ENCODE measurements at regions not wholly inside any gene's neighbourhood (a gene's known extent, or its start where the extent isn't known, plus 50 kb on each side); places are given as distances from the start of the nearest gene placed in this dataset.
"Not testable (repeated sequence)": the region's sequence is repeated elsewhere in the genome, so short reads cannot be mapped to it uniquely, and the experiment has no call there.

DNA sequence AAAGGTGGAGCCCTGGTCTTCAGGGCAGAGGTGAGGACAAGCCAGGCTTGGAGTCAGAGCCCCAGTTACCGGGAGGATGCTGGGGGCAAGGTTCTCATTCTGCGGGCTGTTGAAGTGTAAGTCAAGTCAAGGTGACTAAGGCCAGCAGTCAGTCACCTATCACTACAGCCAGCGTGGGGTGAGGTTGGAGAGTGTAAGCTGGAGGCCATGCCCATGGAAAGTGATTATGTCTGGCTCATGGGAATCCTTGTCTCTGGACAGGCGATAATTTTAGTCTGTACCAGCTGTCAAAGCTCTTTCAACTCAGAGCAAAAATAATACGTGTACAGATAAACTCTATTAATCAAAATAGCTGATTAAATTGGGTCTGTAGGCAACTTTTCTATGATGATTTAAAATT lies 143.1 kb downstream of the NR2F2 start:
- H3K27me3 ChIP-seq (ENCODE audit: insufficient read depth, low read length): no peaks in the 10 kb centered on the region
- no peak overlapping the region for H3K9ac ChIP-seq (ENCODE audit: low read depth, low read length)
- no peak overlapping the region for H3K4me3 ChIP-seq (ENCODE audit: low read length)
- no peaks in the 10 kb centered on the region for H3K36me3 ChIP-seq (ENCODE audit: insufficient read depth, low read depth, low read length)
- H3K27ac ChIP-seq (ENCODE audit: low read length): no peak overlapping the region
- no peaks in the 10 kb centered on the region for H3K4me1 ChIP-seq (ENCODE audit: insufficient read depth, low read length)
- H3K9me3 ChIP-seq (ENCODE audit: insufficient read depth, low read depth, low read length): no peaks in the 10 kb centered on the region

DNA sequence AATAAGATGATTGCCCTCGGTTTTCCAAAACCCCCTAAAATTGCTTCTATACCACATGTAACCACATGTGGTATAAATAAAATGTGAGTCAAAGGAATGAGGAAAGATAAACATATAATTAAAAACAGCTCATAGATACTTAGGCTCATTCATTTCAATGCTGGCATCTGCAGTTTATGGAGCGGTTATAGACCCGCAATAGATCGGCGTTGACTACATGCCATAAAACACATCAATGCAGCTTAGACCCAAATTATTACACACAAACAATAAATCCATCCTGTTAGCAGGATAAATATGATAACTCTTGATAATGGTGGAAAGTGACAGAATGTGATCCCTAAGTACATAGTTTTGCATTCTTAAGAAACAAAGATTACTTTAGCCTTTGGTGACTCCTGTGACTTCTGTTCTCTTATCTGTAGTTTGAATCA lies 143.7 kb downstream of the NR2F2 start:
- Histone ChIP-seq H3K27ac (ENCODE audit: low read length) (no peak overlapping the region), H3K9me3 (ENCODE audit: insufficient read depth, low read depth, low read length) (no peaks in the 10 kb centered on the region), H3K4me3 (ENCODE audit: low read length) (no peak overlapping the region), H3K36me3 (ENCODE audit: insufficient read depth, low read depth, low read length) (no peaks in the 10 kb centered on the region), H3K9ac (ENCODE audit: low read depth, low read length) (no peak overlapping the region), H3K4me1 (ENCODE audit: insufficient read depth, low read length) (no peaks in the 10 kb centered on the region), H3K27me3 (ENCODE audit: insufficient read depth, low read length) (no peaks in the 10 kb centered on the region)

DNA sequence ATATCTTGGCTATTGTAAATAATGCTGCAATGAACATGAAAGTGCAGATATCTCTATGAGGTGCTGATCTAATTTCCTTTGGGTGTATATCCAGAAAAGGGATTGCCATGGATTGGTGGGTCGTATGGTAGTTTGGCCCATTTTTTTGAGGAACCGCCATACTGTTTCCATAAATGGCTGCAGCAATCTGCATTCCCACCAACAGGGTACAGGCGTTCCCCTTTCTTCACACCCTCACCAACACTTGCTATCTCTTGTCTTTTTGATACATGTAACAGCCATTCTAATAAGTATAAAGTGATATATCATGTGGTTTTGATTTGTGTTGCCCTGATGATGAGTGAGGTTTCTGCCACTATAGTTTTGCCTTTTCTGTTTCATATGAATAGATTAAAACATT lies 146.7 kb downstream of the NR2F2 start:
- Histone ChIP-seq H3K4me1 (ENCODE audit: insufficient read depth, low read length) (no peaks in the 10 kb centered on the region), H3K36me3 (ENCODE audit: insufficient read depth, low read depth, low read length) (no peaks in the 10 kb centered on the region), H3K9me3 (ENCODE audit: insufficient read depth, low read depth, low read length) (no peaks in the 10 kb centered on the region), H3K9ac (ENCODE audit: low read depth, low read length) (no peak overlapping the region), H3K4me3 (ENCODE audit: low read length) (no peak overlapping the region), H3K27me3 (ENCODE audit: insufficient read depth, low read length) (no peaks in the 10 kb centered on the region), H3K27ac (ENCODE audit: low read length) (no peak overlapping the region)

DNA sequence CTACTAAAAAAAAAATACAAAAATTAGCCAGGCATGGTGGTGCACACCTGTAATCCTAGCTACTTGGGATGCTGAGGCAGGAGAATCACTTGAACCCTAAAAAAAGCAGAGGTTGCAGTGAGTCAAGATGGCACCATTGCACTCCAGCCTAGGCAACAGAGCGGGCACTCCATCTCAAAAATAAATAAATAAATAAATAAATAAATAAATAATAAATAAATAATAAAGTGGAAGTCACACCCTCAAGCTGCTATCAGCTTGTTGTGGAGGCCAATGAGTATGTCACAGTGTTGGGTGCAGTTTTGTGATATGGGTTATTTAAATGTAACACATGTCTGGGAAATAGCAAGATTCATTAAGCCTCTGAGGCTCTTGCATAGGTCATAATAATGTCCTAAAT lies 153.9 kb downstream of the NR2F2 start:
- H3K9ac ChIP-seq (ENCODE audit: low read depth, low read length); H3K9me3 ChIP-seq (ENCODE audit: insufficient read depth, low read depth, low read length); H3K27me3 ChIP-seq (ENCODE audit: insufficient read depth, low read length); H3K27ac ChIP-seq (ENCODE audit: low read length); H3K36me3 ChIP-seq (ENCODE audit: insufficient read depth, low read depth, low read length); H3K4me1 ChIP-seq (ENCODE audit: insufficient read depth, low read length); H3K4me3 ChIP-seq (ENCODE audit: low read length): not testable (repeated sequence)

DNA sequence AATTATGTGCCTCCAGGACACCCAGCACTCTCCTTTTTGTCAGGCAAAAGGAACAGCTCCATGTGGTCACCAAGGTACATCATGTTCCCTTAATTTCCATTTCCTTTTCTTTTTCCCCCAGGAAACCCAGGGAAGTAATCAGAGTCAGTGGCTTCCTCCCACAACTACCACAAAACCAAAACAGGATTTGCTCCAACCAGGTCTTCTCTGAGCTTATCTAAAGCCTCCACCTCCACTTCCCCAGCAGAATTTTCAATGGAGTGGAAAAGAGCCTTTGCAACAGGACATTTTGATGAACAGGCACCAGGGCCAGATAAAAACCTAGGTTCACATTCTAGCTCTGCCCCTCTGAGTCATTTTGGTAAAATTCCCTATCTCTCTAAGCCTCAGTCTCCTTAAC lies 154.3 kb downstream of the NR2F2 start:
- H3K9ac ChIP-seq (ENCODE audit: low read depth, low read length): no peak overlapping the region
- H3K36me3 ChIP-seq (ENCODE audit: insufficient read depth, low read depth, low read length): no peaks in the 10 kb centered on the region
- no peaks in the 10 kb centered on the region for H3K4me1 ChIP-seq (ENCODE audit: insufficient read depth, low read length)
- H3K9me3 ChIP-seq (ENCODE audit: insufficient read depth, low read depth, low read length): no peaks in the 10 kb centered on the region
- no peaks in the 10 kb centered on the region; the same call in 1 of the 2 replicates for H3K27me3 ChIP-seq (ENCODE audit: insufficient read depth, low read length)
- no peak overlapping the region for H3K4me3 ChIP-seq (ENCODE audit: low read length)
- H3K27ac ChIP-seq (ENCODE audit: low read length): no peak overlapping the region

DNA sequence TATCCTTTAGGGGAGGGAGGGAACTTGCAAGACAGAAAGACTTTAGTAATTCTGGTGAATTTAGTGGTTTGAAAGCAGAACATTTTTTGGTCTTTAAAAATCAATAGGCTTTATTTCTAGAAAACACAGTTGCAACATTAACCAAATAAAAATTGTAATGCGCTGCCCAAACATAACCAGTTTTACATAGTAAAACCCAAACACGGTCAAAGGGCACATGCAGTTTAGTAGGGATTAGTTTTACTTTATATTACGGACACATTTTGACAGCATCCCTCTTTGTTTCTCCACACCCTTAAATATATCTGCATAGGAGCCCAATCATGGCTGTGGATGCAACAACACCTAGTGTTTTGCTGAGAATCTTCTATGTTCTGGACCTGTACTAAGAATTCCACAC lies 156.7 kb downstream of the NR2F2 start:
- Histone ChIP-seq H3K27me3 (ENCODE audit: insufficient read depth, low read length) (peaks cover 1% of the 10 kb centered on the region; the same call in 1 of the 2 replicates), H3K36me3 (ENCODE audit: insufficient read depth, low read depth, low read length) (no peaks in the 10 kb centered on the region), H3K27ac (ENCODE audit: low read length) (no peak overlapping the region), H3K9me3 (ENCODE audit: insufficient read depth, low read depth, low read length) (no peaks in the 10 kb centered on the region), H3K4me3 (ENCODE audit: low read length) (no peak overlapping the region), H3K9ac (ENCODE audit: low read depth, low read length) (no peak overlapping the region), H3K4me1 (ENCODE audit: insufficient read depth, low read length) (no peaks in the 10 kb centered on the region)

DNA sequence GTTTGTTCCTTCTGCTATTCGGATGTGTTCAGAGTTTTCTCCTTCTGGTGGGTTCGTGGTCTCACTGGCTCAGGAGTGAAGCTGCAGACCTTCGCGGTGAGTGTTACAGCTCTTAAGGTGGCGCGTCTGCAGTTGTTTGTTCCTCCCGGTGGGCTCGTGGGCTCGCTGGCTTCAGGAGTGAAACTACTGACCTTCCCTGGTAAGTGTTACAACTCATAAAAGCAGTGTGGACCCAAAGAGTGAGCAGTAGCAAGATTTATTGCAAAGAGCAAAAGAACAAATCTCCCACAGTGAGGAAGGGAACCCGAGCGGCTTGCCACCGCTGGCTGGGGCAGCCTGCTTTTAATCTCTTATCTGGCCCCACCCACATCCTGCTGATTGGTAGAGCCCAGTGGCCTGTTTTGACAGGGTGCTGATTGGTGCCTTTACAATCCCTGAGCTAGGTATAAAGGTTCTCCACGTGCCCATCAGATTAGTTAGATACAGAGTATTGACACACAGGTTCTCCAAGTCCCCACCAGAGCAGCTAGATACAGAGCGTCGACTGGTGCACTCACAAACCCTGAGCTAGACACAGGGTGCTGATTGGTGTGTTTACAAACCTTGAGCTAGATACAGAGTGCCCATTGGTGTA lies 160.7 kb downstream of the NR2F2 start:
- not testable (repeated sequence) for H3K9me3 ChIP-seq (ENCODE audit: insufficient read depth, low read depth, low read length); H3K4me1 ChIP-seq (ENCODE audit: insufficient read depth, low read length); H3K27me3 ChIP-seq (ENCODE audit: insufficient read depth, low read length); H3K27ac ChIP-seq (ENCODE audit: low read length); H3K36me3 ChIP-seq (ENCODE audit: insufficient read depth, low read depth, low read length); H3K4me3 ChIP-seq (ENCODE audit: low read length); H3K9ac ChIP-seq (ENCODE audit: low read depth, low read length)

DNA sequence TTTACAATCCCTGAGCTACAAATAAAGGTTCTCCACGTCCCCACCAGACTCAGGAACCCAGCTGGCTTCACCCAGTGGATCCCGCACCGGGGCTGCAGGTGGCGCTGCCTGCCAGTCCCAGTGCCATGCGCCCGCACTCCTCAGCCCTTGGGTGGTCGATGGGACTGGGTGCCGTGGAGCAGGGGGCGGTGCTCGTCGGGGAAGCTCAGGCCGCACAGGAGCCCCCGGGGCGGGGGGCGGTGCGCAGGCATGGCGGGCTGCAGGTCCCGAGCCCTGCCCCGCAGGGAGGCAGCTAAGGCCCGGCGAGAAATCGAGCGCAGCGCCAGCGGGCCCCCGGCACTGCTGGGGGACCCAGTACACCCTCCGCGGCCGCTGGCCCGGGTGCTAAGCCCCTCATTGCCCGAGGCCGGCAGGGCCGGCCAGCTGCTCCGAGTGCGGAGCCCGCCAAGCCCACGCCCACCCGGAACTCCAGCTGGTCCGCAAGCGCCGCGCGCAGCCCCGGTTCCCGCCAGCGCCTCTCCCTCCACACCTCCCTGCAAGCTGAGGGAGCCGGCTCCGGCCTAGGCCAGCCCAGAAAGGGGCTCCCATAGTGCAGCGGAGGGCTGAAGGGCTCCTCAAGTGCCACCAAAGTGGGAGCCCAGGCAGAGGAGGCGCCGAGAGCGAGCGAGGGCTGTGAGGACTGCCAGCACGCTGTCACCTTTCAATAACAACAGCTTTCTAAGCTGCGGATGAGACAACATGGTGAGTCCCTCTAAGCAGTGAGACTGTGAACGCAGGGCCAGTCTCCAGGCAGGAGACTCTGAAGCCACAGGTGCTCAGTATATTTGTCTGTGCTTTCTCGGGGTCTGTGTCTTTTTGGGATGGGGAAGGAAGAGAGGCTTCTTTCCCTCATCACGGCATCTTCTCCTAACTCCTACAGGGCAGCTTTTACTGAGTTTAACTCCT lies 161.5 kb downstream of the NR2F2 start:
- not testable (repeated sequence) for H3K4me1 ChIP-seq (ENCODE audit: insufficient read depth, low read length); H3K27ac ChIP-seq (ENCODE audit: low read length); H3K36me3 ChIP-seq (ENCODE audit: insufficient read depth, low read depth, low read length); H3K27me3 ChIP-seq (ENCODE audit: insufficient read depth, low read length); H3K9me3 ChIP-seq (ENCODE audit: insufficient read depth, low read depth, low read length); H3K9ac ChIP-seq (ENCODE audit: low read depth, low read length); H3K4me3 ChIP-seq (ENCODE audit: low read length)

DNA sequence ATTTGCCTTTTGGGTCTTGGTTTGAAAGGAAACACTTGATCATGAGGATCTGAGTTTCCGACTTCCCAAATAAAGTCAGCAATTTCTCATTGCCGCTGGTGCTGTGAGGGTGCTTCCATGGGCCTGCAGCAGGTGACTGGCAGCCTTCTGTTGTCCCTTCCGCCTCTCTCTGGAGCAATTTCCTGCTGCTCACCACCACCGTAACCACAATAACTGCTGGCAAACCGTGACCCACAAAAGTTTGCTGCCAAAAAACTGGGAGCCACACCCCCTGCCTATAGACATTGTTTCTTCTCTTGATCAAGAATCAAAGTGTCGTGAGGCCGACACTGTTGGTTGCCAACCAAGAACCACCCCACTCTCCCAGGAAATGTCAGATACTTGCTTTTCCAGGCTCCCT lies 164.0 kb downstream of the NR2F2 start:
- Histone ChIP-seq H3K27ac (ENCODE audit: low read length) (no peak overlapping the region), H3K4me1 (ENCODE audit: insufficient read depth, low read length) (no peaks in the 10 kb centered on the region), H3K27me3 (ENCODE audit: insufficient read depth, low read length) (peaks cover 9% of the 10 kb centered on the region; the same call in 1 of the 2 replicates), H3K4me3 (ENCODE audit: low read length) (no peak overlapping the region), H3K9ac (ENCODE audit: low read depth, low read length) (no peak overlapping the region), H3K36me3 (ENCODE audit: insufficient read depth, low read depth, low read length) (no peaks in the 10 kb centered on the region), H3K9me3 (ENCODE audit: insufficient read depth, low read depth, low read length) (no peaks in the 10 kb centered on the region)

DNA sequence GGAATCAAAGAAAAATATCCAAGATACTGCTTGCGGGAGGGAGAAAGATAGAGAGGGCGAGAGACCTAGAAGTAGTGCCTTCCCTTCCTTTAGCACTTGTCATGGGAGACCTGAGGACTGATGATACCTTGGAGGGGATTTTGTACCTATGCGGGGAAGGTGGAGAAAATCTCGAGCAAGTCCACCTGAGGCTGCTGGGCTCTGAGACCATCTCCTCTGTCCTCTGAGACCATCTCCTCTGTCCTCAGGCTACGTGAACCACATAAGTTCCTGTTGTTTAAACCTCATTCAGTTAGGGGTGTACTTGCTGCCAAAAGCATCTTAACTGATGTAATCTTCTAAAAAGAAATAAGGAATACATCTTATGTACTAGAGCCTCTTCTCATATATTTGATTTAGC lies 164.9 kb downstream of the NR2F2 start:
- H3K27me3 ChIP-seq (ENCODE audit: insufficient read depth, low read length): peaks cover 9% of the 10 kb centered on the region; the same call in 1 of the 2 replicates
- no peak overlapping the region for H3K27ac ChIP-seq (ENCODE audit: low read length)
- H3K36me3 ChIP-seq (ENCODE audit: insufficient read depth, low read depth, low read length): no peaks in the 10 kb centered on the region
- H3K4me1 ChIP-seq (ENCODE audit: insufficient read depth, low read length): no peaks in the 10 kb centered on the region
- no peak overlapping the region for H3K9ac ChIP-seq (ENCODE audit: low read depth, low read length)
- no peaks in the 10 kb centered on the region for H3K9me3 ChIP-seq (ENCODE audit: insufficient read depth, low read depth, low read length)
- H3K4me3 ChIP-seq (ENCODE audit: low read length): no peak overlapping the region

DNA sequence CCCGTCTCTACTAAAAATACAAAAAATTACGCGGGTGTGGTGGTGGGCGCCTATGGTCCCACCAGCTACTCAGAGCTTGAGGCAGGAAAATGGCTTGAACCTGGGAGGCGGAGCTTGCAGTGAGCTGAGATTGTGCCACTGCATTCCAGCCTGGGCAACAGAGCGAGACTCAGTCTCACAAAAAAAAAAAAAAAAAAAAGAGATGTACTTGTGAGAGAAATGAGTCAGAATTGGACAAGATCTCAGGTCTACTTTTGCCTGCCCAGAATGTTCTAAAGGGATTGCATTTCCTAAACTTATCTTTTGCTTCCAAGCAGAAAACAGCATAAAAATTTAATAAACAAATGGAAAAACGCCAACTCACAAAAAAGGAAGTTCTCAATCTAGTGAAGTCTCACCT lies 167.5 kb downstream of the NR2F2 start:
- Histone ChIP-seq H3K4me1 (ENCODE audit: insufficient read depth, low read length) (no peaks in the 10 kb centered on the region), H3K27me3 (ENCODE audit: insufficient read depth, low read length) (peaks cover under 1% of the 10 kb centered on the region; the same call in 1 of the 2 replicates), H3K27ac (ENCODE audit: low read length) (no peak overlapping the region), H3K36me3 (ENCODE audit: insufficient read depth, low read depth, low read length) (no peaks in the 10 kb centered on the region), H3K4me3 (ENCODE audit: low read length) (no peak overlapping the region), H3K9ac (ENCODE audit: low read depth, low read length) (no peak overlapping the region), H3K9me3 (ENCODE audit: insufficient read depth, low read depth, low read length) (no peaks in the 10 kb centered on the region)

DNA sequence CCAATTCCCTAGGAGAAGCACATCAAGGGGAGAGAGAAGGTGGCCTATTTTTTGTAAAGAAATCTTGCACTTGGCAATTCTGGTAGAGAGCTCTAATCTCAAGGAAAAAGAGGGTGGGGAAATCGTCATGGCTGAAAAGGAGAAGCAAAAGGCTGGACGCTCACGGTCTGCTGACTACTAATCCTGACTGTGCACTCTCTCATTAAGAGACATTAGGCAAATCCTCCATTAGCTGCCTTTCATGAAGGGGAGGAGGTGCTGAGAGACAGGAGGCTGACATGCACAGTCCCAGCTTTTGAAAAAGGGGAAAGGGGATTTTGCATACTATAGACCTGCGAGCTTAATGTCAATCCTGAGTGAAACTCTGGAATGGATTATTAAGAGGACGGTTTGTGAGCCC lies 170.0 kb downstream of the NR2F2 start:
- Histone ChIP-seq H3K9me3 (ENCODE audit: insufficient read depth, low read depth, low read length) (no peaks in the 10 kb centered on the region), H3K36me3 (ENCODE audit: insufficient read depth, low read depth, low read length) (no peaks in the 10 kb centered on the region), H3K4me3 (ENCODE audit: low read length) (no peak overlapping the region), H3K9ac (ENCODE audit: low read depth, low read length) (no peak overlapping the region), H3K27ac (ENCODE audit: low read length) (no peak overlapping the region), H3K4me1 (ENCODE audit: insufficient read depth, low read length) (no peaks in the 10 kb centered on the region), H3K27me3 (ENCODE audit: insufficient read depth, low read length) (no peaks in the 10 kb centered on the region)

Data from iPS-20b (cell line).